ENCODE measurements at regions not wholly inside any gene's neighbourhood (a gene's known extent, or its start where the extent isn't known, plus 50 kb on each side); places are given as distances from the start of the nearest gene placed in this dataset.

DNA sequence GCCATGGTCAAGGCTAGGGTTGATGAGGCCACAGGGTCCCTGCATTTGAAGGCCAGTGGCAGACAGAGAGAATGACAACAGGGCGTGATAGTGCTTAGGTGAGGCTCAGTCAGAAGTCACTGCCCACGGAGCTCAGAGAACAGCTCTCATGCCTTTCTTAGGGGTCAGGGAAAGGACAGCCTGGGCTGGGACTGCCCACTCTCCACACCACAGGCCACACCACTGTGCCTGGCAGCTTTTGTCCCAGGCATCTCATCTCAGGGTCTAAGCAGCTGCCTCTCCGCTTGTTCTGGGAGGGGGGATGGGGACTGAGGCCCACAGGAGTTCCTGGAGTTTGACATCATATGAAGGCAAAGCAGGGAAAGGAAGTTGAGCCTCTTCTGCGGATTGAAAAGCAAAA, 150.2 kb upstream of the B3GAT1 start:
- Histone ChIP-seq H3K4me1 (no peaks in the 10 kb centered on the region), H3K27ac (no peak overlapping the region), H3K36me3 (no peaks in the 10 kb centered on the region), H3K9me3 (no peaks in the 10 kb centered on the region), H3K4me3 (no peak overlapping the region), H3K27me3 (no peaks in the 10 kb centered on the region)
- ATAC-seq (ENCODE audit: low FRiP score in 2 of 2) (no peak), DNase-seq (peak in 1 of 2 donors; percentile 8)
- 57 to 74% methylated on average over 4 of the region's 4 CpGs for WGBS, 2 donors
- TF ChIP-seq POLR2AphosphoS5 (IDR thresholded peaks at IDR 0.05) (no peak), EP300 (IDR thresholded peaks at IDR 0.05) (no peak), CTCF (IDR thresholded peaks at IDR 0.05) (no peak), POLR2A (IDR thresholded peaks at IDR 0.05) (no peak)

GRCh38 chr11:134561331-134561720, 149.3 kb upstream of the B3GAT1 start:
- DNase-seq = no peak
- Histone ChIP-seq H3K4me1 (no peaks in the 10 kb centered on the region), H3K9me3 (no peaks in the 10 kb centered on the region), H3K4me3 (no peak overlapping the region), H3K27ac (no peak overlapping the region), H3K27me3 (no peaks in the 10 kb centered on the region), H3K36me3 (no peaks in the 10 kb centered on the region)
- WGBS, 2 donors = 82 to 85% methylated on average over 7 to 8 of the region's 8 CpGs
- no peak for TF ChIP-seq POLR2A (IDR thresholded peaks at IDR 0.05)
- TF ChIP-seq EP300 (IDR thresholded peaks at IDR 0.05) = no peak
- TF ChIP-seq CTCF (IDR thresholded peaks at IDR 0.05) = no peak
- no peak for TF ChIP-seq POLR2AphosphoS5 (IDR thresholded peaks at IDR 0.05)
- ATAC-seq (ENCODE audit: low FRiP score in 2 of 2) = no peak

GRCh38 chr11:134560566-134561330, 148.7 kb upstream of the B3GAT1 start:
- Histone ChIP-seq H3K4me3 (no peak overlapping the region), H3K4me1 (no peaks in the 10 kb centered on the region), H3K27me3 (no peaks in the 10 kb centered on the region), H3K36me3 (no peaks in the 10 kb centered on the region), H3K27ac (no peak overlapping the region), H3K9me3 (no peaks in the 10 kb centered on the region)
- no peak for TF ChIP-seq POLR2AphosphoS5 (IDR thresholded peaks at IDR 0.05)
- TF ChIP-seq EP300 (IDR thresholded peaks at IDR 0.05) = no peak
- TF ChIP-seq CTCF (IDR thresholded peaks at IDR 0.05) = no peak
- no peak for TF ChIP-seq POLR2A (IDR thresholded peaks at IDR 0.05)
- no peak for DNase-seq
- WGBS, 2 donors = 72 to 77% methylated on average over 7 to 12 of the region's 12 CpGs
- ATAC-seq (ENCODE audit: low FRiP score in 2 of 2) = no peak

DNA sequence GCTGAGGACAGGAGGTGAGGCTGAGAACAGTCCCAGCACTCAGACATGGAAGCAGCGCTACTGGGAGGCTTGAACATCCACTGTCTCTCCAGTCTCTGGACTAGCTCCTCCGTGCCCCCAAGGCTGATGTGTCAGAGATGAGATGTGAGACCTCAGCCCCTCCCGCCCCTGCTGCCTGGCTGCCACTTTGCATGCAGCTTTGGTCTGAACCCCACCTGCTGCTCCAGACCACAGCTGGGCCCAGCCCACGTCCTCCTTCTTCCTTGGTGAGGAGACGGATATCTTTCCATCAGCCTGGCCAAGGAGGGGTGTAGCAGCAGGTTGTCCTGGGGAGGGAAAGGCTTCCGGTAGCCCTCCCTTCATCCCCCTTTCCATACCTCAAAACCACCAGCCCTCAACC, 148.0 kb upstream of the B3GAT1 start:
- no peaks in the 10 kb centered on the region for H3K36me3 ChIP-seq
- H3K4me1 ChIP-seq = no peaks in the 10 kb centered on the region
- no peaks in the 10 kb centered on the region for H3K9me3 ChIP-seq
- H3K27me3 ChIP-seq = no peaks in the 10 kb centered on the region
- no peak for ATAC-seq (ENCODE audit: low FRiP score in 2 of 2)
- peak in 1 of 2 donors; percentile 16 for DNase-seq
- H3K4me3 ChIP-seq = no peak overlapping the region
- no peak overlapping the region for H3K27ac ChIP-seq
- TF ChIP-seq POLR2A (IDR thresholded peaks at IDR 0.05) (no peak), CTCF (IDR thresholded peaks at IDR 0.05) (no peak), EP300 (IDR thresholded peaks at IDR 0.05) (no peak), POLR2AphosphoS5 (IDR thresholded peaks at IDR 0.05) (no peak)
- 68 to 73% methylated on average over 4 to 6 of the region's 6 CpGs for WGBS, 2 donors

DNA sequence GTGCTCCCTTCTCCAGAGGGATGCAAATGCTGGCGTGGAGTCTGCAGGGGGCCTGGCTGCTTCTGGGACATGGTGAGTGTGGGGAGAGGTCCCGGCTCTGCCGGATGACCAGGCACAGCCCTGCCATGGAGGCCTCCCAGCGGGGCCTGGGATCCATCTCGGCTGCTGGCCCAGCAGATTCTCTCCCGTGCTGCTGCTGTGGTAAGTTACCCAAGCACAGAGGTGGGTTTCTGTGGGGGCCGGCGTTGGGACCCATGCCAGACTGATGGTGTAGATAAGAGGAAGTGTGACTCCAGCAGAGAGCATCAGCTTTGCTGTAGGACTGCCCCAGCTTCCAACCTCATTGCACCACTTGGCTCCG, 147.5 kb upstream of the B3GAT1 start:
- H3K27ac ChIP-seq = no peak overlapping the region

More for the DNA sequence above, 147.5 kb upstream of the B3GAT1 start:
- TF ChIP-seq EP300 (IDR thresholded peaks at IDR 0.05) (no peak), POLR2A (IDR thresholded peaks at IDR 0.05) (no peak), CTCF (IDR thresholded peaks at IDR 0.05) (no peak), POLR2AphosphoS5 (IDR thresholded peaks at IDR 0.05) (no peak)
- 54 to 66% methylated on average over 3 to 9 of the region's 9 CpGs for WGBS, 2 donors
- ATAC-seq (ENCODE audit: low FRiP score in 2 of 2) (no peak), DNase-seq (peak in 1 of 2 donors; percentile 15)
- Histone ChIP-seq H3K36me3 (no peaks in the 10 kb centered on the region), H3K27me3 (no peaks in the 10 kb centered on the region), H3K4me1 (no peaks in the 10 kb centered on the region), H3K4me3 (no peak overlapping the region), H3K9me3 (no peaks in the 10 kb centered on the region)
